Glutamatergic neuron (in vitro differentiated cells): ENCODE measurements at regions not wholly inside any gene's neighbourhood (a gene's known extent, or its start where the extent isn't known, plus 50 kb on each side); places are given as distances from the start of the nearest gene placed in this dataset.

Experiments
- DNase-seq: peaks from one replicate; pipeline ENCODE4 v3.0.0; 2022
- H3K27ac Mint-ChIP-seq: one replicate; pipeline ENCODE4 v1.8.0; 2020; ENCODE audit warnings: mild to moderate bottlenecking, mixed read lengths, inconsistent platforms; ENCODE audit not compliant: unreplicated experiment
- H3K27me3 Mint-ChIP-seq: one replicate; pipeline ENCODE4 v1.8.0; 2020; ENCODE audit warnings: mild to moderate bottlenecking, moderate library complexity, mixed read lengths, inconsistent platforms; ENCODE audit not compliant: unreplicated experiment
- H3K36me3 Mint-ChIP-seq: one replicate; pipeline ENCODE4 v1.8.0; 2020; ENCODE audit warnings: mild to moderate bottlenecking, mixed read lengths, inconsistent platforms; ENCODE audit not compliant: unreplicated experiment
- H3K4me1 Mint-ChIP-seq: one replicate; pipeline ENCODE4 v1.8.0; 2020; ENCODE audit warnings: mild to moderate bottlenecking, low read depth, mixed read lengths, inconsistent platforms; ENCODE audit not compliant: unreplicated experiment
- H3K4me3 Mint-ChIP-seq: one replicate; pipeline ENCODE4 v1.8.0; 2020; ENCODE audit warnings: mild to moderate bottlenecking, mixed read lengths, inconsistent platforms; ENCODE audit not compliant: unreplicated experiment
- H3K9me3 Mint-ChIP-seq: one replicate; pipeline ENCODE4 v1.8.0; 2020; ENCODE audit warnings: mild to moderate bottlenecking, moderate library complexity, mixed read lengths, inconsistent platforms; ENCODE audit not compliant: unreplicated experiment
- TF ChIP-seq, protein P1 (sequence below): fragments of 200-600 bp; sonication (generic); IDR thresholded peaks from one replicate; pipeline ENCODE4 v1.5.0; 2021; ENCODE audit not compliant: partially characterized antibody, unreplicated experiment

DNA sequence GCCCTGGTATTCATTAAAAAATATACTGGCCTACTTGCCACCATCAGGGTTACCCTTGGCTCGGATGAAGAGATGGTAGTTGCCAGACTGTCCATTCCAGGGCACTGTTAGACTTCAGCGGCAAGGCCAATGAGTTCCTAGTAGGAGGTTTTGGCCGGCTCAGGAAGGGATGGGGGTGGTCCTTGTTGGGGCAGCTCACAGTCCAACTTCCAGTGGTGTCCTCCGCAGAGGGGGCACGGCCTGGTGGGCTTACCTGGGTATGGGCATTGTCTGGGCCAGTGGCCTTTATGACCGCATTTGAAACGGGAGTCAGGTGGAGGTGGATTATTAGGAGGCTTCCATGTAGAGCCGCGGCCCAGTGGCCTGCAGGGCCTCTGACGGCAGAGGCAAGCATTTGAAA, 139.1 kb upstream of the ETV3 start:
- TF ChIP-seq, protein P1, sequence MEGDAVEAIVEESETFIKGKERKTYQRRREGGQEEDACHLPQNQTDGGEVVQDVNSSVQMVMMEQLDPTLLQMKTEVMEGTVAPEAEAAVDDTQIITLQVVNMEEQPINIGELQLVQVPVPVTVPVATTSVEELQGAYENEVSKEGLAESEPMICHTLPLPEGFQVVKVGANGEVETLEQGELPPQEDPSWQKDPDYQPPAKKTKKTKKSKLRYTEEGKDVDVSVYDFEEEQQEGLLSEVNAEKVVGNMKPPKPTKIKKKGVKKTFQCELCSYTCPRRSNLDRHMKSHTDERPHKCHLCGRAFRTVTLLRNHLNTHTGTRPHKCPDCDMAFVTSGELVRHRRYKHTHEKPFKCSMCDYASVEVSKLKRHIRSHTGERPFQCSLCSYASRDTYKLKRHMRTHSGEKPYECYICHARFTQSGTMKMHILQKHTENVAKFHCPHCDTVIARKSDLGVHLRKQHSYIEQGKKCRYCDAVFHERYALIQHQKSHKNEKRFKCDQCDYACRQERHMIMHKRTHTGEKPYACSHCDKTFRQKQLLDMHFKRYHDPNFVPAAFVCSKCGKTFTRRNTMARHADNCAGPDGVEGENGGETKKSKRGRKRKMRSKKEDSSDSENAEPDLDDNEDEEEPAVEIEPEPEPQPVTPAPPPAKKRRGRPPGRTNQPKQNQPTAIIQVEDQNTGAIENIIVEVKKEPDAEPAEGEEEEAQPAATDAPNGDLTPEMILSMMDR: no peak
- Mint-ChIP-seq H3K4me1 (no peaks in the 10 kb centered on the region), H3K36me3 (no peaks in the 10 kb centered on the region), H3K27me3 (no peaks in the 10 kb centered on the region), H3K27ac (no peak overlapping the region), H3K4me3 (no peak overlapping the region), H3K9me3 (no peaks in the 10 kb centered on the region)
- no peak for DNase-seq

DNA sequence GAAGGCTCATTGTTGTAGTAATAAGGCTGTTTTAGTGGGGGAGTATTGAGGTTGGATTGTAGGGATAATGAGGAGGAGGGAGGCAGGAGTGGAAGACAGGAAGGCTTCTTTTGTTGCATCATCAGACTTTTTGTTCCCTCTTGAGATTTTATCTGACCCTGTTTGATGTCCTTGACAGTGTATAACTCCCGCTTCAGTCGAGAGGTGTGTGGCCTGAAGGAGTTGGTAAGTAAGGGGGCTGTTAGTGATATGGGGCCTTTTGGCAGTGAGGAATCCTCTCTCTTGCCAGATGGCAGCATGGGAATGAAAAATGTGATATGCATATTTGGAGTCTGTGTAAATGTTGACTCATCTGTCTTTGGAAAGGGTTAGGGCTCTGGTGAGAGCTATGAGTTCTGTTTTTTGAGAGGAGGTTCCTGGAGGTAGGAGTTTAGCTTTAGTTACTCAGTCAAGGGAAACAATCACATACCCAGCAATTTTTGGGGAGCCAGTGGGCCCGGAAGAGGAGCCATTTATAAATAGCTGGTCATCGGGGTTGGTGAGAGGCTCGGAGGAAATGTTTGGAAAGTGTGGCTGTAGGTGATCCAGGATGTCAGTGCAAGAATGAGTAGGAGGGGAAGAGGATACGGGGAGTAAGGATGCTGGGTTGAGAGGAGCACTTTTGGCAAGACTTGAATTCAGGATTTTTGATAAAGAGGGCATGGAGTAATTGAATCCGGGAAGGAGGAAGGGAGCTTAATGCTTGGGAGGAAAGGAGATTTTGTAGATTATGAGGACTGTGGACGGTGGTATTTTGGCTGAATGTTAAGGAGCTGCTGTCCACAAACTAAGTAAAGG, 136.7 kb upstream of the ETV3 start:
- no peak for DNase-seq
- H3K4me3 Mint-ChIP-seq: no peak overlapping the region
- H3K4me1 Mint-ChIP-seq: no peaks in the 10 kb centered on the region
- H3K36me3 Mint-ChIP-seq: no peaks in the 10 kb centered on the region
- H3K27me3 Mint-ChIP-seq: no peaks in the 10 kb centered on the region
- no peaks in the 10 kb centered on the region for H3K9me3 Mint-ChIP-seq
- TF ChIP-seq, protein P1: no peak
- H3K27ac Mint-ChIP-seq: no peak overlapping the region

DNA sequence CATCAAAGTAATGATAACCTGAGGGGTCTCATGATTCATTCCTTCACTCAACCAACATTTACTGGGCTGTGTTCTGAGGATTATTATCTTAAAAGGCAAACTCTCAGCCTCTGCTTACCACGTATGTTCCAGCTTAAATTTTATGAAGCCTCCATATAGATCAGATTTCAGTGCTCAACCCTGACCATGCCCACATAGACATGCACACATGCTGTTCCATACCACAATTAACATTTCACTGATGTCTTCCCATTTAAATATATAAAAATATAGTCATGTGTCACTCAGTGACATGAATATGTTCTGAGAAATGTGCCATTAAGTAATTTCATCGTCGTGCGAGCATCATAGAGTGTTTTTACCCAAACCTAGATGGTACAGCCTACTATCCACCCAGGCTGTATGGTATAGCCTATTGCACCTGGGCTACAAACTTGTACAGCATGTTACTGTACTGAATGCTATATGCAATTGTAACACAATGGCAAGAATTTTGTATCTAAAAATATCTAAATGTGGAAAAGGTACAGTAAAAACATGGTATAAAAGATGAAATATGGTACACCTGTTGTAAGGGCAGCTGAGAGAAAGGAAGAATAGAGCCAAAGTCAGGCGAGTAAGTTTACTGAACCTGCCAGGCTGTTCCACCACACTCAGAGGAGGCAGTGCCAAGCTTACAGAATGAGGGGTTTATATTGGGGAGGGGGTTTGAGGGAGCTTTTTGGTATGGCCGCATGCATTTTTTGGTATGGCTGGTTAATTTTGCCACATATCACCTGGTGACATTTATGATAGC, 134.7 kb upstream of the ETV3 start:
- Mint-ChIP-seq H3K4me3 (no peak overlapping the region), H3K27me3 (no peaks in the 10 kb centered on the region), H3K9me3 (no peaks in the 10 kb centered on the region), H3K36me3 (no peaks in the 10 kb centered on the region), H3K27ac (no peak overlapping the region), H3K4me1 (no peaks in the 10 kb centered on the region)
- TF ChIP-seq, protein P1: no peak
- DNase-seq: no peak

DNA sequence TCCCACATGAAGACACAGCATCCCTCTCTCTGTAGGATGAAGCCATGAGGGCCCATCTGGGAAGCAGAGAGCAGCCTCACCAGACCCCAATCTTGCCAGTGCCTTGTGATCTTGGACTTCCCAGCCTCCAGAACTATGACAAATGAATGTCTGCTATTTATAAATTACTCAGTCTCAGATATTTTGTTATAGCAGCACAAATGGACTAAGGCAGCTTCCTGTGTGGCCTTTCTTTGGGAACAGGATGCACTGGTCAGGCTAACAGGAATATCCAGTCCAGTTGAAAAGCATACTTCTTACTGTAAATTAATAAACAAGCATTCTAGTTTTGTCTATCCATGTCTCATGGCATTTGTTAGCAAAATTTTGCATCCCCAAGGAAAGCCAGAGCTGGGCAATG, 134.1 kb upstream of the ETV3 start:
- Mint-ChIP-seq H3K9me3 (no peaks in the 10 kb centered on the region), H3K27ac (no peak overlapping the region), H3K36me3 (no peaks in the 10 kb centered on the region), H3K4me1 (no peaks in the 10 kb centered on the region), H3K27me3 (no peaks in the 10 kb centered on the region), H3K4me3 (no peak overlapping the region)
- TF ChIP-seq, protein P1: no peak
- DNase-seq: no peak
